ENCODE measurements at regions not wholly inside any gene's neighbourhood (a gene's known extent, or its start where the extent isn't known, plus 50 kb on each side); places are given as distances from the start of the nearest gene placed in this dataset.

DNA sequence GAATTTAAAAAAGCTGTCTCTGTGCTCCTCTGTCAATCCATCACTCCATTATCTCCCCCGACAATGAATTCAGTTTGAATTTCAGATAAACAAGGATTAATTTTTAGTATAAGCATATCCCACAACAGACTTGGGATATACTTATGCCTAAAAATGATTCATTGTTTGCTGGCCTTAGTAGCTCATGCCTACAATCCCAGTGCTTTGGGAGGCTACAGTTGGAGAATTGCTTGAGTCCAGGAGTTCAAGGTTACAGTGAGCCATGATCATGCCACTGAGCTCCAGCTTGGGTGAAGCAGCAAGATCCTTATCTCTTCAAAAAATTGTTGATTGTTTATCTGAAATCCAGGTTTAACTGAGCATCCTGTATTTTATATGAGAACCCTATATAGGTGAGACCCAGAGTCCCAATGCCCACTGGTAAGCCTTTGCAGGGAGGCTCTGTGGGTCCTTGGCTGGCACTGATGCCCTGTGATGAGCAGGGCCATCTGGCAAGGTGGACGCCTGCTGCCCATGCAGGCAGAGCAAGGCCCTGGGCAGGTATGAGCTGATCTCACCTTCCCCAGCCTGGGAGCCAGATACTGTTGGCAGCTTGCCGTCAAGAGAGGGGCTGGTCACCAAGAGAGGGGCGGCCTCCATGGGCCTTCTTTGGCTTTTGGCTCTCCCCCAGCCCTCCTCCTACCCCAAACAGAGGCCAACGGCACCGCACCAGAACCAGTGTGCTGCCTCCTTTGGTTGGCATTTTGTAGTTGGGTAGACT is 158.7 kb downstream of the SEC14L1 start:
- no peak for TF ChIP-seq ATF2 (CRISPR knock-in tag; IDR thresholded peaks at IDR 0.05)
- TF ChIP-seq, protein P1, sequence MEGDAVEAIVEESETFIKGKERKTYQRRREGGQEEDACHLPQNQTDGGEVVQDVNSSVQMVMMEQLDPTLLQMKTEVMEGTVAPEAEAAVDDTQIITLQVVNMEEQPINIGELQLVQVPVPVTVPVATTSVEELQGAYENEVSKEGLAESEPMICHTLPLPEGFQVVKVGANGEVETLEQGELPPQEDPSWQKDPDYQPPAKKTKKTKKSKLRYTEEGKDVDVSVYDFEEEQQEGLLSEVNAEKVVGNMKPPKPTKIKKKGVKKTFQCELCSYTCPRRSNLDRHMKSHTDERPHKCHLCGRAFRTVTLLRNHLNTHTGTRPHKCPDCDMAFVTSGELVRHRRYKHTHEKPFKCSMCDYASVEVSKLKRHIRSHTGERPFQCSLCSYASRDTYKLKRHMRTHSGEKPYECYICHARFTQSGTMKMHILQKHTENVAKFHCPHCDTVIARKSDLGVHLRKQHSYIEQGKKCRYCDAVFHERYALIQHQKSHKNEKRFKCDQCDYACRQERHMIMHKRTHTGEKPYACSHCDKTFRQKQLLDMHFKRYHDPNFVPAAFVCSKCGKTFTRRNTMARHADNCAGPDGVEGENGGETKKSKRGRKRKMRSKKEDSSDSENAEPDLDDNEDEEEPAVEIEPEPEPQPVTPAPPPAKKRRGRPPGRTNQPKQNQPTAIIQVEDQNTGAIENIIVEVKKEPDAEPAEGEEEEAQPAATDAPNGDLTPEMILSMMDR (CRISPR knock-in tag; IDR thresholded peaks at IDR 0.05) = no peak
- TF ChIP-seq ZNF263 (CRISPR knock-in tag; IDR thresholded peaks at IDR 0.05) = no peak
- TF ChIP-seq ZNF362 (CRISPR knock-in tag; IDR thresholded peaks at IDR 0.05; ENCODE audit: borderline replicate concordance) = no peak
- no peak for TF ChIP-seq KLF16 (CRISPR knock-in tag; IDR thresholded peaks at IDR 0.05)
- TF ChIP-seq EHMT2 (IDR thresholded peaks at IDR 0.05; ENCODE audit: borderline replicate concordance, low read depth, low read length) = no peak
- TF ChIP-seq PAF1 (CRISPR knock-in tag; IDR thresholded peaks at IDR 0.05) = no peak
- TF ChIP-seq MAX (IDR thresholded peaks at IDR 0.05) = no peak
- TF ChIP-seq PCBP2 (optimal IDR thresholded peaks at IDR 0.05; ENCODE audit: low read depth, low read length, poor library complexity, severe bottlenecking) = no peak
- no peak for TF ChIP-seq TEAD2 (CRISPR knock-in tag; IDR thresholded peaks at IDR 0.05)
- TF ChIP-seq ZNF124 (CRISPR knock-in tag; IDR thresholded peaks at IDR 0.05) = no peak
- TF ChIP-seq KDM6A (CRISPR knock-in tag; IDR thresholded peaks at IDR 0.05; ENCODE audit: low read depth) = no peak

All from HepG2 (cell line).